GM23248 (cell line): ENCODE measurements at regions not wholly inside any gene's neighbourhood (a gene's known extent, or its start where the extent isn't known, plus 50 kb on each side); places are given as distances from the start of the nearest gene placed in this dataset.

ENCODE experiments used
- EZH2 ChIP-seq: fragments of 200-600 bp; sonication (generic); IDR thresholded peaks from 2 replicates; pipeline ENCODE4 v1.6.1; 2018; ENCODE audit warnings: antibody characterized with exemption, mild to moderate bottlenecking; ENCODE audit not compliant: insufficient read depth, poor library complexity, severe bottlenecking
- EZH2phosphoT487 ChIP-seq: fragments of 200-600 bp; sonication (generic); IDR thresholded peaks from 2 replicates; pipeline ENCODE4 v1.6.1; 2018; ENCODE audit warnings: antibody characterized with exemption, moderate library complexity, mild to moderate bottlenecking, low read depth; ENCODE audit not compliant: insufficient read depth

DNA sequence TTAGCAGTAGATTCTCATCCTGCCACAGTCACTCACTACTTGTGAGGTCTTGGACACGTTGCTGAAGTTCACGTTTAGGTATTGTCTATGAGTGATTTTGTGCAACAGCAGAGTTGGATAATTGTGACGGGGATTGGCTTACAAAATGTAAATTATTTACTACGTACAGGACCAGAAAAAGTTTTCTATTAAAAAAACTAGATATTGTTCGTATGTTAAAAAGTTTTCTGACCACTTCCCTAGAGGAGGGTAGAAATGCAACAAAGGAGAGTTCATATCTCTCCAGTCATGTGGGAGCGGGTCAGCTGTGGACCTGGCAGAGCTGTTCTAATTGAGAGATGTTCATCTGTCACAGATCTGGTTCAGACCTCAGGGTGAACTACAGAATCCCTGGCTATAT, 976.1 kb upstream of the NUDT12 start:
- TF ChIP-seq EZH2phosphoT487, result no peak
- no peak for TF ChIP-seq EZH2
